NB4 (cell line): ENCODE measurements at regions not wholly inside any gene's neighbourhood (a gene's known extent, or its start where the extent isn't known, plus 50 kb on each side); places are given as distances from the start of the nearest gene placed in this dataset.
"Not testable (repeated sequence)": the region's sequence is repeated elsewhere in the genome, so short reads cannot be mapped to it uniquely, and the experiment has no call there.

Source experiments
- DNase-seq: peaks from one replicate; pipeline ENCODE4 v3.0.0; 2010; ENCODE audit warnings: low read depth
- H3K4me3 ChIP-seq: one replicate; pipeline ENCODE4 v1.5.1; 2011; ENCODE audit warnings: mild to moderate bottlenecking, low read depth, low read length, moderate library complexity
- CTCF ChIP-seq: IDR thresholded peaks from one replicate; pipeline ENCODE4 v1.5.1; 2012; ENCODE audit warnings: low read depth, low read length
- MAX ChIP-seq: IDR thresholded peaks from 2 replicates; pipeline ENCODE4 v1.6.1; 2011; ENCODE audit warnings: low read depth, low read length
- MYC ChIP-seq: IDR thresholded peaks from 2 replicates; pipeline ENCODE4 v1.6.1; 2011; ENCODE audit warnings: low read depth, low read length
- POLR2A ChIP-seq: IDR thresholded peaks from 2 replicates; pipeline ENCODE4 v1.6.1; 2011; ENCODE audit warnings: mild to moderate bottlenecking; ENCODE audit not compliant: insufficient read length; ENCODE audit errors: extremely low read depth

GRCh38 chr11:38392176-38392575 is 1794.1 kb upstream of the RAG2 start:
- TF ChIP-seq MAX (no peak), POLR2A (no peak), CTCF (no peak), MYC (no peak)
- H3K4me3 ChIP-seq, result no peak overlapping the region
- no peak for DNase-seq

GRCh38 chr11:38384568-38384967 is 1786.5 kb upstream of the RAG2 start:
- TF ChIP-seq POLR2A (no peak), CTCF (no peak), MAX (no peak), MYC (no peak)
- no peak overlapping the region for H3K4me3 ChIP-seq
- DNase-seq, result no peak

- TF ChIP-seq POLR2A, result no peak
- TF ChIP-seq CTCF, result no peak
- TF ChIP-seq MAX, result no peak
- TF ChIP-seq MYC, result no peak
- DNase-seq, result no peak
- H3K4me3 ChIP-seq, result no peak overlapping the region
These were observed 1767.2 kb upstream of the RAG2 start for GRCh38 chr11:38365274-38365673.

- no peak for DNase-seq
- H3K4me3 ChIP-seq, result no peak overlapping the region
- TF ChIP-seq MAX, result no peak
- no peak for TF ChIP-seq CTCF
- no peak for TF ChIP-seq POLR2A
- TF ChIP-seq MYC, result no peak
These were observed 1758.2 kb upstream of the RAG2 start for GRCh38 chr11:38356255-38356654.

- TF ChIP-seq MYC (no peak), CTCF (no peak), MAX (no peak), POLR2A (no peak)
These were observed 1747.2 kb upstream of the RAG2 start for GRCh38 chr11:38345286-38345685.

GRCh38 chr11:38341612-38342011 is 1743.6 kb upstream of the RAG2 start:
- DNase-seq, H3K4me3 ChIP-seq: not testable (repeated sequence)

More at GRCh38 chr11:38345286-38345685, 1747.2 kb upstream of the RAG2 start:
- no peak for DNase-seq
- H3K4me3 ChIP-seq, result no peak overlapping the region
